Mesodermal cell (in vitro differentiated cells): ENCODE measurements at regions not wholly inside any gene's neighbourhood (a gene's known extent, or its start where the extent isn't known, plus 50 kb on each side); places are given as distances from the start of the nearest gene placed in this dataset.
"Not testable (repeated sequence)": the region's sequence is repeated elsewhere in the genome, so short reads cannot be mapped to it uniquely, and the experiment has no call there.

Source experiments
- H3K27ac ChIP-seq: 2 replicates; pipeline ENCODE4 v1.7.0; 2013; ENCODE audit warnings: mild to moderate bottlenecking, low read depth, low read length, moderate library complexity; ENCODE audit not compliant: severe bottlenecking
- H3K36me3 ChIP-seq: 2 replicates; pipeline ENCODE4 v1.7.1; 2013; ENCODE audit warnings: mild to moderate bottlenecking, low read length, moderate library complexity; ENCODE audit not compliant: control insufficient read depth, insufficient read depth
- H3K4me1 ChIP-seq: one replicate; pipeline ENCODE4 v1.7.1; 2013; ENCODE audit warnings: mild to moderate bottlenecking, low read length; ENCODE audit not compliant: insufficient read depth, control insufficient read depth, poor library complexity, severe bottlenecking
- H3K4me3 ChIP-seq: 2 replicates; pipeline ENCODE4 v1.7.0; 2013; ENCODE audit warnings: low read length, control low read depth, mild to moderate bottlenecking; ENCODE audit not compliant: insufficient read depth, poor library complexity, severe bottlenecking; ENCODE audit errors: extremely low read depth
- H3K9me3 ChIP-seq: 2 replicates; pipeline ENCODE4 v1.7.1; 2013; ENCODE audit warnings: mild to moderate bottlenecking, low read length, moderate library complexity; ENCODE audit not compliant: control insufficient read depth
- whole genome bisulfite sequencing, 2 experiments: methylation state at CpG; one replicate each; pipeline ENCODE4 v1.1.5; 2013; ENCODE audit warnings: missing lambda C conversion rate in 2 of 2; ENCODE audit not compliant: insufficient coverage in 2 of 2; 5-methylcytosine and 5-hydroxymethylcytosine counted together

- no peak overlapping the region for H3K4me3 ChIP-seq
- no peak overlapping the region for H3K27ac ChIP-seq
- no peaks in the 10 kb centered on the region for H3K4me1 ChIP-seq
- H3K36me3 ChIP-seq, result no peaks in the 10 kb centered on the region
- 86 to 100% methylated on average over 2 to 3 of the region's 3 CpGs for WGBS, 2 experiments
- no peaks in the 10 kb centered on the region for H3K9me3 ChIP-seq
Observed at GRCh38 chr4:23413631-23414030, 476.2 kb downstream of the PPARGC1A start.

GRCh38 chr4:23412701-23413100 lies 477.1 kb downstream of the PPARGC1A start:
- H3K4me3 ChIP-seq, result no peak overlapping the region
- no peaks in the 10 kb centered on the region for H3K9me3 ChIP-seq
- H3K27ac ChIP-seq, result no peak overlapping the region
- H3K4me1 ChIP-seq, result no peaks in the 10 kb centered on the region
- 100% methylated on average over 1 of the region's 3 CpGs for WGBS, 2 experiments
- no peaks in the 10 kb centered on the region for H3K36me3 ChIP-seq

GRCh38 chr4:23408913-23409312 lies 480.9 kb downstream of the PPARGC1A start:
- H3K4me1 ChIP-seq, H3K36me3 ChIP-seq, H3K27ac ChIP-seq, H3K9me3 ChIP-seq, H3K4me3 ChIP-seq: not testable (repeated sequence)
- 100% methylated on average over 1 of the region's 2 CpGs; no CpG with 5 or more reads in 1 of the 2 experiments for WGBS, 2 experiments

DNA sequence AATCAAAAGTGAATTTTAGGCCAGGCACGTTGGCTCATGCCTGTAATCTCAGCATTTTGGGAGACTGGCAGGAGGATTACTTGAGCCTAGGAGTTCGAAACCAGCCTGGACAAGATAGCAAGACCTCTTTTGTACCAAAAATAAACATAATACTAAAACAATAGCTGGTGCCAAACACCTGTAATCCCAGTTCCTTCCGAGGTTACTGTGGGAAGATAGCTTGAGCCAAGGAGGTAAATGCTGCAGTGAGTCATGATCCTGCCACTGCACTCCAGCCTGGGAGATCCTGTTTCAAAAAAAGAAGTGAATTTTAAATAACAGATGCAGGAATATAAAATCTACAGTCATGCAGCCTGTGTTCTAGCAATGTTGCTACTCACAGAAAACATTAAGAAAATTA lies 488.3 kb downstream of the PPARGC1A start:
- Histone ChIP-seq H3K4me3 (no peak overlapping the region), H3K9me3 (no peaks in the 10 kb centered on the region), H3K27ac (no peak overlapping the region), H3K4me1 (no peaks in the 10 kb centered on the region), H3K36me3 (no peaks in the 10 kb centered on the region)
- WGBS, 2 experiments, result 71% methylated on average over 1 of the region's 3 CpGs; no CpG with 5 or more reads in 1 of the 2 experiments

DNA sequence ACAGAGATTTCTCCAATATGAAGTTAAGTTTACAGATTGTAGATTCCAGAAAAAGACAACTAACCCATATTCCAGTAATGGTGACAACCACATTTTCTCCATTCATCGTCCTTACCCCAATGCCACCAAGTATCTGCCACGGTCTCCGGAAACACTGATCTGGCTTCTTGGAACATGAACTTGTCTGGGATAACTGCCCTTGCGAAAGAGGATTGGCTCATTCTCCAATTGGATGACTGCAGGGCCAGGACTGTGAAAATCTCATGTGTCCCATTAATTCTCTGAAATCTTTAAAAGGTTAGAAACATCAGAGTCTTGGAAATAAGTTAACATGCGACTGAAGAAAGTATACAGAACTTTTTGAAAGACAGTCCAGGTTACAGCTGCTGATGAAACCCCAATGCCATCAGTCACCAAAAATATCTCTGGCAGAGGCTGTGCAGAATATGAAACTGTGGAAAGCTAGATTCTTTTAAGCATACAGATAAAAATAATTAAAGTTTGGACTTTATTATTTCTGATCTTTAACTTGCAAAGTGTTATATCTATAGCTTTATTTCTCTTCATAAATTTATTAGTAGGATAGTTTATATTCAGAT lies 496.9 kb downstream of the PPARGC1A start:
- Histone ChIP-seq H3K27ac (no peak overlapping the region), H3K4me3 (no peak overlapping the region), H3K9me3 (peaks cover 7% of the 10 kb centered on the region), H3K36me3 (no peaks in the 10 kb centered on the region), H3K4me1 (no peaks in the 10 kb centered on the region)
- WGBS, 2 experiments, result 86 to 94% methylated on average over 4 to 5 of the region's 5 CpGs

DNA sequence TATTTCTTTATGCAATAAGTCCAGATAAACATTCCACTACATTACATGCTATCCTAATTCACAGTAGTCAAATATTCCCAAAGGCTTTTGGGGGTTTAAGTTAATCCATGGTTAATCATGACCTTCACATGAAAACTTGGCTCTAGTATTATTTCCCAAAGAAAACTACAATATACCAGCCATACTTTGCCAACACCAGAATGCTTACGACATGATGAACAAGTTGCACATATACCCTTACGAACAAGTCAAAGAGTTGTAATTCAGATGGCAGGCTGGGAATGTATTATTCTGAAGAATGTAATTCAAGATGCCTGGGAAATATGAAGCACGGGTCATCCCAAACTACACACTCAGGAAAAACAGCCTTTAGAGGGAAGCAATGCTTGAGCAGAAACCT lies 499.6 kb downstream of the PPARGC1A start:
- 100% methylated on average over 2 of the region's 3 CpGs; no CpG with 5 or more reads in 1 of the 2 experiments for WGBS, 2 experiments
- Histone ChIP-seq H3K36me3 (no peaks in the 10 kb centered on the region), H3K4me1 (peaks cover 2% of the 10 kb centered on the region), H3K27ac (no peak overlapping the region), H3K4me3 (no peak overlapping the region), H3K9me3 (peaks cover 7% of the 10 kb centered on the region)

DNA sequence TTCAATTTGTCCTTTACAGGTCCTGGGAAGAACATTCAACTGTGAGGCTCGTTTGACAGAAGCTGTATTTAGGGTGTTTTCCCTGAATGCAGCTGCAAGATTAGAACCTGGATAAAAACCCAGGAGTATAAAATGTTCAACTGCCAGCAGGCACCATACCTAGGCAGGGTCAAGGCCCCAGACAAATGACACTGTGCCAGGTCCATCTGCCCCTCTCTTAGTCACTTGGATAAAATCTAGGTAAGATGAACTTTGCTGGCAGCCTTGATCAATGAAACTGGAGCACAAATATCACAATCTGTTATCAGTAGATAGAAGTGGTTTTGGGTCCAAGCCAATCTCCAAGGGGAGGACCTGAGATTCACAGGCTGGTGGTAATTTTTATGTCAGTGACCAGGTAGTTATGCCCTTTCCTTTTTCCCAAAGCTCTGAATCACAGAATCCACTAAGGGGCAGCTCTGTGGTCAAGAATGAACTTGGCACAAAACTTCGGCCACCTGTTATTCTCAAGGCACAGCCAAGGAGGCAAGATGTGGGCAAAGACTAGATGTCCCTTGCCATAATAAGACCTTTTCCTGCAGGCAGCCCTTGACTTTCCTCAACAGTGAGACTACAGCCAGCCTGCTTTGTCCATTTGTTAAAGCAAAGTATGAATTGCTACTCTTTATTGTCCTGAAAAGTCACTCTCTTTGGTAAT lies 501.0 kb downstream of the PPARGC1A start:
- peaks cover 3% of the 10 kb centered on the region for H3K9me3 ChIP-seq
- H3K4me1 ChIP-seq, result peaks cover 8% of the 10 kb centered on the region
- WGBS, 2 experiments, result 94 to 96% methylated on average over 2 of the region's 2 CpGs

GRCh38 chr4:23388255-23388654 lies 501.6 kb downstream of the PPARGC1A start:
- WGBS, 2 experiments, result 100% methylated on average over 1 of the region's 6 CpGs
- Histone ChIP-seq H3K9me3 (no peaks in the 10 kb centered on the region), H3K4me3 (no peak overlapping the region), H3K36me3 (no peaks in the 10 kb centered on the region), H3K27ac (no peak overlapping the region), H3K4me1 (peaks cover 11% of the 10 kb centered on the region)

More for the DNA sequence above, 501.0 kb downstream of the PPARGC1A start:
- no peak overlapping the region for H3K27ac ChIP-seq
- H3K4me3 ChIP-seq, result no peak overlapping the region
- H3K36me3 ChIP-seq, result no peaks in the 10 kb centered on the region

DNA sequence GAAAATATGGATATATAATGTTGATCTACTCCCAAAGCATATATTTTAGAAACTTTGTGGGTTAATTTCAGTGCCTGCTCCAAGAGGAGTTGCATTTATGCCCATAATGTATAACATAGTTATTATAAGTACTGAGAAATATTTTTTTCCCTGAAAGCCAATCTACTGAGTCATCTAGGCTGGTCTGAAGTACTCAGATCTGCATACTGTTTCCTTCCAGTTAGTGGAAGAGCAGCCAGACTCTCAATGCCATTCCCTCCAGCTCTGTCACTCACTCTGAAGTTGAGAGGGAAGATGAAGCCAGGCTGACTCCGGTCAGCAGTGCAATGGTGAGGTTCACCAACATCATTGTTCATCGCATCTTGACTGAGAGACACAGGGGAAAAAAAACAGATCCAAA lies 505.1 kb downstream of the PPARGC1A start:
- H3K36me3 ChIP-seq, result no peaks in the 10 kb centered on the region
- H3K27ac ChIP-seq, result peak overlapping the region; percentile 10
- peaks cover 11% of the 10 kb centered on the region for H3K4me1 ChIP-seq
- H3K9me3 ChIP-seq, result no peaks in the 10 kb centered on the region
- H3K4me3 ChIP-seq, result no peak overlapping the region
- no CpG with 5 or more reads among the region's 2 CpGs for WGBS, 2 experiments

DNA sequence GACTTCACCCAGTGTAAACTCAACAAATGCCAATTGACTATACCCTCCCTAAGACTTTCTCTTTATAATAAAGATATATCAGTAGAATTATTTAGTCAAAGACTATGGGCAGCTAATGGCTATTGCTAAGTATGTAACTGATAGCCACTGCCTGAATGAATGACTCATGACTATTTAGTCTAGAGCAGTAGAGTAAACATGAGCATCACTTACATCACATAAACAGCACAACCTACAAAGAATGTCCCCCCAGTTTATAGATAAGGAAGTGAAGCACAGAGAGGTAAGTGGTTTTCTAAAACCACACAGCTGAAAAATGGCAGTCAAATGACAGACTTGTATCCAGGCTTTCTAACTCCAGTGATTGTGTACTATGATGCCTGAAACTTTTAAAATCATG lies 507.0 kb downstream of the PPARGC1A start:
- H3K27ac ChIP-seq, result no peak overlapping the region

GRCh38 chr4:23374259-23374658 lies 515.6 kb downstream of the PPARGC1A start:
- Histone ChIP-seq H3K27ac (no peak overlapping the region), H3K4me3 (no peak overlapping the region), H3K9me3 (no peaks in the 10 kb centered on the region), H3K36me3 (no peaks in the 10 kb centered on the region), H3K4me1 (peaks cover 10% of the 10 kb centered on the region)
- WGBS, 2 experiments, result 53 to 56% methylated on average over 3 to 4 of the region's 4 CpGs

More for the DNA sequence above, 507.0 kb downstream of the PPARGC1A start:
- Histone ChIP-seq H3K4me1 (peaks cover 11% of the 10 kb centered on the region), H3K9me3 (no peaks in the 10 kb centered on the region), H3K4me3 (no peak overlapping the region), H3K36me3 (no peaks in the 10 kb centered on the region)
